ENCODE measurements at regions not wholly inside any gene's neighbourhood (a gene's known extent, or its start where the extent isn't known, plus 50 kb on each side); places are given as distances from the start of the nearest gene placed in this dataset.

GRCh38 chr22:49451070-49451840, 376.4 kb downstream of the BRD1 start:
- Mint-ChIP-seq H3K9me3 (peaks cover 2% of the 10 kb centered on the region), H3K4me1 (peaks cover 15% of the 10 kb centered on the region), H3K4me3 (no peak overlapping the region), H3K27ac (no peak overlapping the region), H3K27me3 (ENCODE audit: low read depth) (peaks cover 46% of the 10 kb centered on the region), H3K36me3 (ENCODE audit: low read depth) (no peaks in the 10 kb centered on the region)
- no peak for TF ChIP-seq CTCF (IDR thresholded peaks at IDR 0.05; ENCODE audit: unreplicated experiment in 3 of 3)

- H3K27me3 Mint-ChIP-seq (ENCODE audit: low read depth): peaks cover 54% of the 10 kb centered on the region
- TF ChIP-seq CTCF (IDR thresholded peaks at IDR 0.05; ENCODE audit: unreplicated experiment in 3 of 3): no peak
- H3K4me3 Mint-ChIP-seq: peak overlapping the region; percentile 0 to 6 (median 1)
- H3K36me3 Mint-ChIP-seq (ENCODE audit: low read depth): no peaks in the 10 kb centered on the region
- H3K27ac Mint-ChIP-seq: no peak overlapping the region
- H3K9me3 Mint-ChIP-seq: peaks cover 2% of the 10 kb centered on the region
- H3K4me1 Mint-ChIP-seq: peaks cover 15% of the 10 kb centered on the region
Observed at GRCh38 chr22:49450498-49450897, 377.2 kb downstream of the BRD1 start.

GRCh38 chr22:49449811-49450446, 377.7 kb downstream of the BRD1 start:
- H3K27ac Mint-ChIP-seq: no peak overlapping the region
- H3K4me3 Mint-ChIP-seq: peak overlapping the region in 2 of 3 experiments; percentile 6 to 16
- no peak for TF ChIP-seq CTCF (IDR thresholded peaks at IDR 0.05; ENCODE audit: unreplicated experiment in 3 of 3)
- H3K9me3 Mint-ChIP-seq: peaks cover 2% of the 10 kb centered on the region
- H3K4me1 Mint-ChIP-seq: peaks cover 10% of the 10 kb centered on the region
- no peaks in the 10 kb centered on the region for H3K36me3 Mint-ChIP-seq (ENCODE audit: low read depth)
- H3K27me3 Mint-ChIP-seq (ENCODE audit: low read depth): peaks cover 59% of the 10 kb centered on the region

- TF ChIP-seq CTCF (IDR thresholded peaks at IDR 0.05; ENCODE audit: unreplicated experiment in 3 of 3): no peak
- Mint-ChIP-seq H3K9me3 (peaks cover 2% of the 10 kb centered on the region), H3K27ac (no peak overlapping the region), H3K27me3 (ENCODE audit: low read depth) (peaks cover 65% of the 10 kb centered on the region), H3K36me3 (ENCODE audit: low read depth) (no peaks in the 10 kb centered on the region), H3K4me1 (peaks cover 10% of the 10 kb centered on the region), H3K4me3 (no peak overlapping the region)
Observed at GRCh38 chr22:49449377-49449776, 378.3 kb downstream of the BRD1 start.

GRCh38 chr22:49448526-49448925, 379.1 kb downstream of the BRD1 start:
- Mint-ChIP-seq H3K4me3 (no peak overlapping the region), H3K27me3 (ENCODE audit: low read depth) (peaks cover 72% of the 10 kb centered on the region), H3K27ac (no peak overlapping the region), H3K36me3 (ENCODE audit: low read depth) (no peaks in the 10 kb centered on the region), H3K9me3 (peaks cover 2% of the 10 kb centered on the region), H3K4me1 (peaks cover 10% of the 10 kb centered on the region)
- no peak for TF ChIP-seq CTCF (IDR thresholded peaks at IDR 0.05; ENCODE audit: unreplicated experiment in 3 of 3)

All from nephron (organoid).